NT2/D1 (cell line): ENCODE measurements at regions not wholly inside any gene's neighbourhood (a gene's known extent, or its start where the extent isn't known, plus 50 kb on each side); places are given as distances from the start of the nearest gene placed in this dataset.

ENCODE experiments used
- SUZ12 ChIP-seq: IDR thresholded peaks from 2 replicates; pipeline ENCODE4 v1.6.1; 2011; ENCODE audit not compliant: insufficient read length, insufficient read depth; ENCODE audit errors: extremely low read depth
- YY1 ChIP-seq: IDR thresholded peaks from 2 replicates; pipeline ENCODE4 v1.6.1; 2011; ENCODE audit not compliant: insufficient read length, insufficient read depth
- ZNF274 ChIP-seq: IDR thresholded peaks from 2 replicates; pipeline ENCODE4 v1.6.1; 2011; ENCODE audit warnings: mild to moderate bottlenecking, low read depth, low read length

DNA sequence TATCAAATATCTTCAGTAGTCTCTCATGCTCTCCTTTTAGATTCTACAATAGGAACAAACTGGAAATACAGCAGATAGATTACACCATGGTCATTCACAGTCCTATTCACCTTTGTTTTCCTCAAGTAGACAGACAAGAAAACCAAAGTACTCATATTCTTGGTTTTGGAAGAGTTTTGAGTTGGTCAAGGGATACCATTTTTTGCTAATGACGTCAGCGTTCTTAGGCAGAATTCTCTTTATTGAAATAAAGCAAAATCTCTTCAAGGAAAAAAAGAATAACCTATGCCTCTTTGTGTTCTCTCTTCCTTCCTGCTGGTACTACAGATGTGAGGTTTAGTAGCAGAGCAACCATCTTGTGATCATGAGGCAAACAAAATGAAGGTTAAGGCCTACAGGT is 268.3 kb upstream of the PDZRN3 start:
- TF ChIP-seq ZNF274 (no peak), SUZ12 (no peak), YY1 (no peak)
